ENCODE measurements at regions not wholly inside any gene's neighbourhood (a gene's known extent, or its start where the extent isn't known, plus 50 kb on each side); places are given as distances from the start of the nearest gene placed in this dataset.

GRCh38 chr5:125582352-125582751 lies 835.9 kb upstream of the ZNF608 start:
- TF ChIP-seq YY1 (IDR thresholded peaks at IDR 0.05; ENCODE audit: low read depth): no peak
- no peak for TF ChIP-seq REST (IDR thresholded peaks at IDR 0.05; ENCODE audit: low read depth)
- no peak for TF ChIP-seq MAX (IDR thresholded peaks at IDR 0.05)
- no peak for TF ChIP-seq USF1 (IDR thresholded peaks at IDR 0.05)
- no peak for TF ChIP-seq EP300 (IDR thresholded peaks at IDR 0.05; ENCODE audit: borderline replicate concordance)
- no peak for TF ChIP-seq ZBTB7A (IDR thresholded peaks at IDR 0.05; ENCODE audit: low read depth)
- TF ChIP-seq NFIC (IDR thresholded peaks at IDR 0.05): no peak
- no peak for TF ChIP-seq TAF1 (IDR thresholded peaks at IDR 0.05; ENCODE audit: low read depth)
- no peak for TF ChIP-seq TCF12 (IDR thresholded peaks at IDR 0.05; ENCODE audit: low read depth)

- TF ChIP-seq CREB1 (IDR thresholded peaks at IDR 0.05; ENCODE audit: low read depth) (no peak), USF1 (IDR thresholded peaks at IDR 0.05) (no peak), TAF1 (IDR thresholded peaks at IDR 0.05; ENCODE audit: low read depth) (no peak), RAD21 (IDR thresholded peaks at IDR 0.05; ENCODE audit: low read depth) (no peak), NFIC (IDR thresholded peaks at IDR 0.05) (no peak), FOXM1 (IDR thresholded peaks at IDR 0.05; ENCODE audit: borderline replicate concordance, low read depth) (no peak), EGR1 (IDR thresholded peaks at IDR 0.05) (no peak), TCF12 (IDR thresholded peaks at IDR 0.05; ENCODE audit: low read depth) (no peak), MAX (IDR thresholded peaks at IDR 0.05) (no peak), EP300 (IDR thresholded peaks at IDR 0.05; ENCODE audit: borderline replicate concordance) (no peak), YY1 (IDR thresholded peaks at IDR 0.05; ENCODE audit: low read depth) (no peak), ZBTB7A (IDR thresholded peaks at IDR 0.05; ENCODE audit: low read depth) (no peak), CEBPB (IDR thresholded peaks at IDR 0.05) (no peak), REST (IDR thresholded peaks at IDR 0.05; ENCODE audit: low read depth) (no peak), TEAD4 (IDR thresholded peaks at IDR 0.05) (no peak)
These were observed 837.1 kb upstream of the ZNF608 start for GRCh38 chr5:125583321-125584139.

GRCh38 chr5:125584140-125584520 lies 837.7 kb upstream of the ZNF608 start:
- TF ChIP-seq MAX (IDR thresholded peaks at IDR 0.05) (no peak), REST (IDR thresholded peaks at IDR 0.05; ENCODE audit: low read depth) (no peak), RAD21 (IDR thresholded peaks at IDR 0.05; ENCODE audit: low read depth) (no peak)

- TF ChIP-seq YY1 (IDR thresholded peaks at IDR 0.05; ENCODE audit: low read depth) (no peak), REST (IDR thresholded peaks at IDR 0.05; ENCODE audit: low read depth) (no peak), NFIC (IDR thresholded peaks at IDR 0.05) (no peak), EP300 (IDR thresholded peaks at IDR 0.05; ENCODE audit: borderline replicate concordance) (no peak), MAX (IDR thresholded peaks at IDR 0.05) (no peak), TCF12 (IDR thresholded peaks at IDR 0.05; ENCODE audit: low read depth) (no peak), CEBPB (IDR thresholded peaks at IDR 0.05) (no peak), TEAD4 (IDR thresholded peaks at IDR 0.05) (no peak), TAF1 (IDR thresholded peaks at IDR 0.05; ENCODE audit: low read depth) (no peak), CREB1 (IDR thresholded peaks at IDR 0.05; ENCODE audit: low read depth) (no peak), RAD21 (IDR thresholded peaks at IDR 0.05; ENCODE audit: low read depth) (no peak), EGR1 (IDR thresholded peaks at IDR 0.05) (no peak), USF1 (IDR thresholded peaks at IDR 0.05) (no peak), ZBTB7A (IDR thresholded peaks at IDR 0.05; ENCODE audit: low read depth) (no peak), FOXM1 (IDR thresholded peaks at IDR 0.05; ENCODE audit: borderline replicate concordance, low read depth) (no peak)
These were observed 835.6 kb upstream of the GRAMD2B start for GRCh38 chr5:125587631-125588030.
